Left ventricle myocardium superior (tissue), 1 donor: ENCODE measurements at regions not wholly inside any gene's neighbourhood (a gene's known extent, or its start where the extent isn't known, plus 50 kb on each side); places are given as distances from the start of the nearest gene placed in this dataset.

Experiments
- ATAC-seq: fragments of 200-7000 bp; cut with Tn5 transposase; one replicate; pipeline ENCODE4 v1.9.1; 2020; ENCODE audit warnings: mild to moderate bottlenecking, moderate library complexity
- DNase-seq: peaks from one replicate; pipeline ENCODE4 v3.0.0-alpha.2; 2020
- intact Hi-C: fragments of 100-400 bp; cut with micrococcal nuclease; formaldehyde crosslinking; loops from one replicate; pipeline ENCODE4 v1.11.0; 2022
- donor health status: DM: no; HTN: yes; CAD: no; lungs with severe emphysema.

DNA sequence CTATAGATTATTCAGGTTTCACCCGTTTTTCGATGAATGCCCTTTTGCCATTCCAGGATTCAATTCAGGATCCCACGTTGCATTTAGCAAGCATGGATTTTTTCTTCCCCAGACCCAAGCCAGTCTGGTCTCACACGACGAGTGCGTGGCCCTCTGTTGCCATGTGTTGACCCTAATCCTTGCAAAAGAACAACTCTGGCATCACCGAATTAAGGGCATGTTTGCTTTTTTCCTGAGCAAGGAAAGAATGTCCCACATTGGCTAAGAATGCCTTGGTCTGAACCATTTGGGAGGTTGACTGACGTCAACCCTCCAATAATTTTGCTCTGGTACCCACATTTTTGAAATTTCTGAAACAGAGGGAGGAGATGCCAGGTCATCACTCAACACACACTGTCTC is 153.0 kb upstream of the WNT4 start:
- intact Hi-C loops: no loop called here
- DNase-seq (no peak), ATAC-seq (no peak)

- intact Hi-C loops: no loop called here
Measured at GRCh38 chr1:22296701-22297591, 154.0 kb upstream of the WNT4 start.

GRCh38 chr1:22297999-22298398 is 153.7 kb upstream of the ZBTB40 start:
- intact Hi-C loops: no loop called here
- no peak for ATAC-seq
- no peak for DNase-seq

More at GRCh38 chr1:22296701-22297591, 154.0 kb upstream of the WNT4 start:
- ATAC-seq (no peak), DNase-seq (no peak)

GRCh38 chr1:22303816-22304215 is 147.8 kb upstream of the ZBTB40 start:
- no peak for DNase-seq
- intact Hi-C loops: no loop called here
- no peak for ATAC-seq

- intact Hi-C loops: no loop called here
- DNase-seq: no peak
- no peak for ATAC-seq
Measured at GRCh38 chr1:22309572-22309971, 142.1 kb upstream of the ZBTB40 start.

DNA sequence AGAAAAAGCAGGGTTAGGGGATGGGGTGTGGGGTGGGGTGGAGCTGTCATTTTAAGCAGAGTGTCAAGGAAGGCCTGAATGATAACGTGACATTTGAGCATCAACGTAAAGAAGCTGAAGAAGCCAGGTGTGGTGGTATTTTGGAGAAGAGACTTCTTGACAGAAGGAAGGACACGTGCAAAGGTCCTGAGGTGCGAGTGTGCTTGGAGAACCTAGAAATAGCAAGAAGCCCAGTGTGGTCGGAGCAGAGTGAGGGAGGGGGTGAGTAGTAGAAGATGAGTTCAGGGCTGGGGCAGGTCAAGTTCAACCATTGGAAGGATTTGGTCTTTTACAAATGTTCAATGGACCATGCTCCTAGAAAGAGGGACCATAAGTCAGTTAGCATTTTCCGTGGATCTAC is 140.2 kb upstream of the ZBTB40 start:
- intact Hi-C loops: no loop called here
- DNase-seq: no peak
- no peak for ATAC-seq

- ATAC-seq: no peak
- DNase-seq: no peak
- intact Hi-C loops: no loop called here
Measured at GRCh38 chr1:22313321-22313720, 138.3 kb upstream of the ZBTB40 start.

GRCh38 chr1:22314706-22315105 is 136.9 kb upstream of the ZBTB40 start:
- ATAC-seq: no peak
- no peak for DNase-seq
- intact Hi-C loops: no loop called here

- intact Hi-C loops: no loop called here
- DNase-seq (no peak), ATAC-seq (no peak)
Measured at GRCh38 chr1:22315315-22316078, 136.2 kb upstream of the ZBTB40 start.

DNA sequence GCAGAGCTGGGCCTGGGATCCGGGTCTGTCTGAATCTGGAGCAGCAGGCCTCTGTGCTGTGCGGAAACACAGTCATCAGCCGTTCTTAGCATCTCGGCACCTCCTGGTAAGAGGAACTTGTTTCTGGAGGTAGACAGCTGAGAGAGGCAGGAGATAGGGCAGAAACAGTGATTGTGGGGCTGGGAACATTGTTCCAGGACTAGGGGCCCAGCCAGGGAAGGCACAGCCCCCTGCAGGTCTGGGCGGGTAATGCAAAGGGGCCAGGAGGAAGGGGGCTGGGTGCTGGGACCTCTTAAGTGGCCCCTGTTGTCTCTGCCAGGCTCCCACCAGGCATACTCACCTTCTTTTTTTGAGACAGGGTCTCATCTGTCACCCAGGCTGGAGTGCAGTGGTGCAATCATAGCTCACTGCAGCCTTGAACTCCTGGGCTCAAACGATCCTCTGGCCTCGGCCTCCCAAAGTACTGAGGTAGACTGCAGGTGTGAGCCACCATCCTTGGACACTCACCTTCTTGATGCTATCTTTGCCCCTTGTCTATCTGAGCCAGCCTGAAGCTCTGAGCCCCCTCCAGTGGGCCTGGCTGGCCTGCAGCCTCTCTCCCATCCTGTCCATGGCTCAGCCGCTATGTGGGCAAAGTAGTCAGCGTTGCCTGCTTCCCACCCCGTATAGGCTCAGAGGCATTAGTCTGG is 134.3 kb upstream of the ZBTB40 start:
- DNase-seq (no peak), ATAC-seq (no peak)
- intact Hi-C loops: no loop called here

DNA sequence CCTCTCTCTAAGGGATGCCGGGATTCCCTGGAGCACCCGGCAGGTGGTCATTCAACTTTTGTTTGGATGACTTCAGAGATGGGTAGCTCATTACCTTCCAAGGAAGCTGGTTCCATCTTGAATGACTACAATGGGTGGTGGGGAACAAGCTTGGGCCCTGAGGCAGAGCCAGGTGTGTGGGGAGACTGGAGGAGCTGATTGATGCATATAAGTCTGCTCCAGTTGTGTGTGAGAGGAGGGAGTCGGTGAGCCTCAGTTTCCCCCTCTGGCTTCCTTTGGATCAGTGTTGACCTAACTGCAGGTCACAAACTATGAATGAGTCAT is 133.8 kb upstream of the ZBTB40 start:
- DNase-seq: no peak
- ATAC-seq: no peak

DNA sequence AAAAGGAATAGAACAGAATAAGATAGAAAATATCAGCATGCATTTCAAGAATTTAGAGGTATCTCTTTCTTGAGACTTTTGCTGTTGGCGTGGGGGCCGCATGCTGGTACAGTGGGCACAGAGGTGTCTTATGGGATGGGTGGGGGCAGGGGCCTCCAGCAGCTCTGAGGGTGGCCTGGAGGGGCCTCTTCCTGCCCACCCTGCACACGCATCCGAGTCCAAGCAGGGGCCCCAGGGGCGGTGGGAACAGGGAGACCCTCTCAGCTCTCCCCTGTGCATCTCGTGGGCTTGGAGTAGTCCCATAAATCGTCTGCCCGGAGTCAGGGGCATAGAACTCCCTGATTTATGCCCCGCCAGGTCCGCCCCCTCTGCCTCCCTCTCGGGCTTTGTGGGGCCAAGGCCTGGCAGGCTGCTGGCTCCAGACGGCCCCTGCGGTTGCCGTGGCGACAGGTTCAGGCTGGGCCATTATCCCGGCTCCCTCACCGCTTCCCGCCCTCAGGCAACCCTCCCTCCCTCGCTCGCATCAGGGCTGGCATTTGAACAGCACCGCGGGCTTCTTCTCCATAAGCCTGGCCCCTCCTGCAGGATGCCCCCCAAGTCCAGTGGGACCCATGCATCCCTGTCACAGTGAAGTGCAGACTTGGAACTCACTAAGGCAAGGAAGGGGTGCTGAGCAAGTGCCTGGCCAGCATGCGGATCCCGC is 133.2 kb upstream of the ZBTB40 start:
- DNase-seq (no peak), ATAC-seq (no peak)
- intact Hi-C loops: no loop called here

More for the DNA sequence above, 133.8 kb upstream of the ZBTB40 start:
- intact Hi-C loops: no loop called here

GRCh38 chr1:22319608-22320007 is 132.0 kb upstream of the ZBTB40 start:
- intact Hi-C loops: no loop called here

GRCh38 chr1:22320587-22321344 is 130.9 kb upstream of the ZBTB40 start:
- intact Hi-C loops: no loop called here
- ATAC-seq: no peak
- no peak for DNase-seq

More at GRCh38 chr1:22319608-22320007, 132.0 kb upstream of the ZBTB40 start:
- no peak for DNase-seq
- ATAC-seq: no peak

DNA sequence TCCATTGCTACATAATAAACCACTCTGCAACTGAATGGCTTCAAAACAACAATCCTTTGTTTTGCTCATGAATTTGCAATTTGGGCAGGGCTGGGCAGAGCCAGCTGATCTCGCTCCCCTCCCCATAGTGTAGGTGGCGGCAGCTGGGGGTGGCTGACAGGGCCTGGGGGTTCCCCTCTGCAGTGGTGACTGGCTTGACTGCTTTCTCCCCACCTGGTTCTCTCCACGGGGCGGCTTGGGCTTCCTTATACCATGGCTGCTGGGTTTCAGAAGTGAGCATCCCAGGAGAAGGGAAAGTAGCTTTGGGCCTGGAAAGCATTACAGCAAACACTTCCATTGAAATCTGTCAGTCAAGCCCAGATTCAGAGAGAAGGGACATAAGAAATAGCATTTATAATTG is 129.7 kb upstream of the ZBTB40 start:
- intact Hi-C loops: no loop called here
- no peak for ATAC-seq
- DNase-seq: no peak

DNA sequence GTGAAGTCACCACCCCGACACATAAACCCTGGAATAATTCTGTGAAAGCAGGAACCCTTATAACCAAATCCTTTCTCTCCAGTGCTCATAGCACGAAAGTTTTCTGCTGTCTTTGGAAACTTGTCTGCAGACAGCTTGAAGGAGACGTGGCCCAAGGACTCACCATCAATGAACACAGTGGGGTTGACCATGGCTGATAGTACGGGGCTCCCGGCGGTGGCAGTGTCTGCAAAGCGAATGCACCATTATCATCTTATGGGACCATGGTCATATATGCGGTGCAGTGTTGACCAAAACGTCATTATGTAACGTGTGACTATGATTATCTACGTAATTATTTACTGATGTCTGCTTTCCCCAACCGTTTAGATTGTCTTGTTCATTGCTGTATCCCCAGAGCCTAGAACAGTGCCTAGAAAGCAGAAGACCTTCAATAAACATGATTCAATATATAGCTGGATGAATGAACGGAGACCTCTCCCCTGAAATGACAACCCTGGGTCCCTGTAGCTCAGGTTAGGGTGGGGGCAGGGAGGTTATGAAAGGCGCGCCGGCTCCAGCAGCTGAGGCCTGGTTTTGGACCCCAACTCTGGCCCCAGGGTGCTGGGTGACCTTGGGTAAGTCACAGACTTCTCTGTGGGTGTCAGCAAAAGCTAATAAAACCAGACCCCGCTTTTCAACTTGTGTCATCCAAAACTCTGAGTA is 128.4 kb upstream of the ZBTB40 start:
- ATAC-seq (no peak), DNase-seq (no peak)
- intact Hi-C loops: no loop called here

- intact Hi-C loops: no loop called here
- no peak for DNase-seq
- ATAC-seq: no peak
Measured at GRCh38 chr1:22323846-22324504, 127.7 kb upstream of the ZBTB40 start.
